A549 (cell line): ENCODE measurements at regions not wholly inside any gene's neighbourhood (a gene's known extent, or its start where the extent isn't known, plus 50 kb on each side); places are given as distances from the start of the nearest gene placed in this dataset.
A peak's percentile ranks its signal among the peaks of the same experiment; 100 is the strongest.

Source experiments
- ATAC-seq, 2 experiments: fragments of 200-7000 bp in 1 of 2; fragments of >200 bp in 1 of 2; cut with Nextera tagmentation in 1 of 2; cut with Tn5 transposase in 1 of 2; 3 replicates each; pipeline versions ENCODE4 v1.8.0 to v1.9.1; 2018 to 2020; ENCODE audit warnings: mild to moderate bottlenecking in 1 of 2, moderate library complexity in 1 of 2
- CTCF ChIA-PET: fragments of 300-600 bp; sonication (Branson Sonifier 250); formaldehyde crosslinking; extraction: SDS; loops from one replicate; lab custom pipeline; 2021; ENCODE audit warnings: antibody characterized with exemption, inconsistent platforms; lab: Yijun Ruan, JAX
- POLR2A ChIA-PET: fragments of 350-600 bp; formaldehyde crosslinking; extraction: SDS; loops from one replicate; lab custom pipeline; 2021; ENCODE audit warnings: antibody characterized with exemption, inconsistent platforms; lab: Yijun Ruan, JAX
- DNase-seq, 2 experiments: peaks; one replicate each; pipeline versions ENCODE4 v3.0.0 to v3.0.0-alpha.2; 2011 to 2016; ENCODE audit warnings: low read depth in 1 of 2, low spot score in 1 of 2
- FAIRE-seq: peaks from 2 replicates; lab custom pipeline; 2011; peaks lifted over from hg19 to GRCh38; lab: Jason Lieb, UNC
- H3K27ac ChIP-seq, 2 experiments: fragments of >200 bp; sonication (Bioruptor Twin); formaldehyde crosslinking; 3 replicates each; pipeline ENCODE4 v1.5.1; 2016 to 2017
- H3K4me1 ChIP-seq: fragments of >200 bp; sonication (Bioruptor Twin); formaldehyde crosslinking; 3 replicates; pipeline ENCODE4 v1.6.1; 2016
- H3K4me2 ChIP-seq: fragments of >200 bp; sonication (Bioruptor Twin); formaldehyde crosslinking; 3 replicates; pipeline ENCODE4 v1.6.1; 2016
- H3K4me3 ChIP-seq: fragments of >200 bp; sonication (Bioruptor Twin); formaldehyde crosslinking; 3 replicates; pipeline ENCODE4 v1.5.1; 2016
- H3K9me3 ChIP-seq: fragments of >200 bp; sonication (Bioruptor Twin); formaldehyde crosslinking; 3 replicates; pipeline ENCODE4 v1.6.1; 2016
- BCL3 ChIP-seq: fragments of >200 bp; sonication (Bioruptor Twin); formaldehyde crosslinking; IDR thresholded peaks from 3 replicates; pipeline ENCODE4 v1.6.1; 2016
- CBX2 ChIP-seq: fragments of 200-600 bp; sonication (generic); IDR thresholded peaks from 2 replicates; pipeline ENCODE4 v1.6.1; 2016; ENCODE audit warnings: low read depth, mild to moderate bottlenecking, borderline replicate concordance
- CBX8 ChIP-seq: fragments of 200-600 bp; sonication (generic); IDR thresholded peaks from 2 replicates; pipeline ENCODE4 v1.6.1; 2016
- CEBPB ChIP-seq, 2 experiments: fragments of >200 bp in 1 of 2; sonication (Bioruptor Twin) in 1 of 2; formaldehyde crosslinking in 1 of 2; IDR thresholded peaks; 2 replicates each; pipeline ENCODE4 v1.6.1; 2012 to 2016
- CHD4 ChIP-seq: fragments of 200-600 bp; sonication (generic); IDR thresholded peaks from 2 replicates; pipeline ENCODE4 v1.6.1; 2016; ENCODE audit warnings: antibody characterized with exemption, mild to moderate bottlenecking, borderline replicate concordance
- ESRRA ChIP-seq: fragments of 150-350 bp; IDR thresholded peaks from 2 replicates; pipeline ENCODE4 v1.6.1; 2014; ENCODE audit warnings: mild to moderate bottlenecking, low read length, borderline replicate concordance
- FOSB ChIP-seq: fragments of 250-450 bp; sonication (Bioruptor Pico); IDR thresholded peaks from 2 replicates; pipeline ENCODE4 v1.5.0; 2020; ENCODE audit warnings: mild to moderate bottlenecking, moderate library complexity
- HMGXB4 ChIP-seq: fragments of 250-450 bp; sonication (Bioruptor Pico); IDR thresholded peaks from 2 replicates; pipeline ENCODE4 v1.5.0; 2021; ENCODE audit warnings: mild to moderate bottlenecking, moderate library complexity, borderline replicate concordance
- HOXB13 ChIP-seq: fragments of 250-450 bp; sonication (Bioruptor Pico); IDR thresholded peaks from 2 replicates; pipeline ENCODE4 v1.5.0; 2020; ENCODE audit warnings: low read depth, mild to moderate bottlenecking, moderate library complexity
- HOXB5 ChIP-seq: fragments of 250-450 bp; sonication (Bioruptor Pico); IDR thresholded peaks from 2 replicates; pipeline ENCODE4 v1.5.0; 2020; ENCODE audit warnings: mild to moderate bottlenecking, moderate library complexity
- KDM5A ChIP-seq: fragments of 200-600 bp; sonication (generic); IDR thresholded peaks from 2 replicates; pipeline ENCODE4 v1.6.1; 2016; ENCODE audit warnings: antibody characterized with exemption, mild to moderate bottlenecking
- MAFK ChIP-seq: fragments of 450-650 bp; IDR thresholded peaks from 2 replicates; pipeline ENCODE4 v1.6.1; 2014; ENCODE audit not compliant: partially characterized antibody
- MAZ ChIP-seq: fragments of 150-350 bp; IDR thresholded peaks from 2 replicates; pipeline ENCODE4 v1.6.1; 2014; ENCODE audit warnings: antibody characterized with exemption, low read depth, low read length, borderline replicate concordance
- PHF8 ChIP-seq: fragments of 200-600 bp; sonication (generic); IDR thresholded peaks from 2 replicates; pipeline ENCODE4 v1.6.1; 2016; ENCODE audit warnings: low read depth, mild to moderate bottlenecking, antibody characterized with exemption, moderate library complexity, borderline replicate concordance
- RAD21 ChIP-seq, 2 experiments: fragments of >200 bp in 1 of 2; sonication (Bioruptor Twin) in 1 of 2; formaldehyde crosslinking in 1 of 2; IDR thresholded peaks in 1 of 2; conservative IDR thresholded peaks in 1 of 2; 2 replicates in 1 of 2; 3 replicates in 1 of 2; pipeline ENCODE4 v1.6.1; 2012 to 2018; ENCODE audit warnings: inconsistent platforms in 1 of 2
- RARB ChIP-seq: fragments of 250-450 bp; sonication (Bioruptor Pico); IDR thresholded peaks from 2 replicates; pipeline ENCODE4 v1.8.0; 2021; ENCODE audit warnings: mild to moderate bottlenecking, moderate library complexity
- RCOR1 ChIP-seq: fragments of 150-350 bp; IDR thresholded peaks from 2 replicates; pipeline ENCODE4 v1.6.1; 2014; ENCODE audit warnings: antibody characterized with exemption, low read length, low read depth
- SREBF2 ChIP-seq: fragments of 450-650 bp; IDR thresholded peaks from 2 replicates; pipeline ENCODE4 v1.6.1; 2014; ENCODE audit warnings: mild to moderate bottlenecking, moderate library complexity
- WGBS: methylation state at CpG from one replicate; pipeline ENCODE4 v1.1.6; 2017; ENCODE audit errors: missing lambda C conversion rate; 5-methylcytosine and 5-hydroxymethylcytosine counted together

DNA sequence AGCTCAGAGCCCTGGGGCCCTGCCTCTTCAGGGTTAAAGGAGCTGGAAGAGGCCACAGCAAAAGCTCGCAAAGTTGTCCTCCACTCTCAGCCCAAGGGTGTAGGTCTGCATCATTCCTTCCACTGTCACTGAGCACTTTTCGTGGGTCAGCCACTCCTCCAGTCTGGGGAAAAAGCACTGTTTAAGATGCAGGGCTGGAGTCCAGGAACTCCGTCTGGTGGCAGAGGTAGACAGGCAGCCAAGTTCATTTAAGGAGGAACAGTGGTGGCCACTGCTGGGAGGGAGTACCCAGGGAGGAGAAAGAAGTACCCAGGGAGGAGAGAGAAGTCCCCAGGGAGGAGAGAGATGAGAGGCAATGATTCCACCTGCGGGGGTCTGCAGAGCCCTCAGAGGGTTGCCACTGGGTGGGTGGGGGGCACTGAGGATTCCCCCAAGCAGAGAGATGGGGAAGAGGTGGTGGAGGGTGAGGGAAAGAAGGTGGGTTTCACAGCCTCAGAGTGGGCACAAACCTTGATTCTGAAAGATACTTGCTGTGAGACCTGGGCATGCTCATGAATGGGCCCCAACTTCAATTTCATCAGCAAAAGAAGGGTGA lies 70.0 kb upstream of the B3GAT1 start:
- no peaks in the 10 kb centered on the region for H3K9me3 ChIP-seq
- ATAC-seq (no peak), FAIRE-seq (no peak), DNase-seq (no peak)
- POLR2A ChIA-PET: no interaction called here
- H3K4me2 ChIP-seq: no peak overlapping the region
- H3K27ac ChIP-seq: no peak overlapping the region
- CTCF ChIA-PET: no interaction called here
- H3K4me1 ChIP-seq: no peaks in the 10 kb centered on the region
- H3K4me3 ChIP-seq: no peak overlapping the region
- TF ChIP-seq HOXB5 (CRISPR knock-in tag) (no peak), CBX8 (no peak), ESRRA (no peak), HOXB13 (CRISPR knock-in tag) (no peak), CEBPB (IDR thresholded peaks at IDR 0.05) (no peak), PHF8 (no peak), BCL3 (no peak), KDM5A (no peak), HMGXB4 (no peak), SREBF2 (no peak), RARB (CRISPR knock-in tag) (no peak)
- TF ChIP-seq, all 56 proteins: peak for 0
- 0% methylated on average over 2 of the region's 4 CpGs for WGBS

DNA sequence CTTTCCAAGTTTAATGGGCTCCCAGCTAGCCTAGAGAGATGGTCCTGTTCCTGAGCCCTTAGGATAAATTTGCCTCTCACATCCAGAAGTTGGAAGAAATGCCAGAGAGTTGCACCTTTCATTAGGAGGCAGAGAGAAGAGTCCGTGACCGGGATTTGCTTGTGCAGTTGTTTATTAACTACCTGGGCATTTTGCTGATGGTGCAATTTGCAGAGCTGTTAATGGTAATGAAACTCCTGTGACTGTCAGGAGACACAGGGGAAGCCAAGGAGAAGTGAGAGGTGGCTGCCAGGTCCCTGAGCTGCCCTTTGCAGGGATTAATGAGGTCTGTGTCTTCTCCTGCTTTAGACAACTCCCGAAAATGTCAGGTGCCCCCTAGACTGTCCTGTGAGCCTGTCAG lies 69.1 kb upstream of the B3GAT1 start:
- DNase-seq: no peak
- no peak overlapping the region for H3K4me3 ChIP-seq
- WGBS: 10% methylated on average over 2 of the region's 3 CpGs
- ChIA-PET CTCF (no interaction called here), POLR2A (no interaction called here)
- ATAC-seq: no peak
- no peaks in the 10 kb centered on the region for H3K4me1 ChIP-seq
- no peak for FAIRE-seq
- H3K27ac ChIP-seq: no peak overlapping the region
- no peaks in the 10 kb centered on the region for H3K9me3 ChIP-seq
- H3K4me2 ChIP-seq: no peak overlapping the region
- peak; percentile 73 for TF ChIP-seq MAFK
- no peak for TF ChIP-seq RCOR1
- TF ChIP-seq, all 56 proteins: peak for 1

- no peak overlapping the region for H3K4me3 ChIP-seq
- no peak for DNase-seq
- TF ChIP-seq ESRRA: no peak
- TF ChIP-seq KDM5A: no peak
- TF ChIP-seq RAD21 (conservative IDR thresholded peaks at IDR 0.05 in 1 of 2, IDR thresholded peaks at IDR 0.05 in 1 of 2): no peak
- no peak for TF ChIP-seq CHD4
- no peak for TF ChIP-seq CBX2
- TF ChIP-seq CEBPB (IDR thresholded peaks at IDR 0.05): no peak
- TF ChIP-seq FOSB: no peak
- TF ChIP-seq MAZ: no peak
- H3K27ac ChIP-seq: no peak overlapping the region
- H3K4me1 ChIP-seq: no peaks in the 10 kb centered on the region
- CTCF ChIA-PET: no interaction called here
- no peaks in the 10 kb centered on the region for H3K9me3 ChIP-seq
- no peak for FAIRE-seq
- WGBS: 44% methylated on average over 5 of the region's 5 CpGs
- POLR2A ChIA-PET: no interaction called here
- no peak overlapping the region for H3K4me2 ChIP-seq
- no peak for ATAC-seq
These were observed 68.2 kb upstream of the B3GAT1 start for GRCh38 chr11:134480136-134480712.
